Lower lobe of right lung (tissue), 2 donors: ENCODE measurements at regions not wholly inside any gene's neighbourhood (a gene's known extent, or its start where the extent isn't known, plus 50 kb on each side); places are given as distances from the start of the nearest gene placed in this dataset.

Experiments used
- ATAC-seq, 2 donors: fragments of 200-7000 bp; cut with Tn5 transposase; one replicate each; pipeline ENCODE4 v1.9.1; 2020 to 2022; ENCODE audit warnings: mild to moderate bottlenecking in 2 of 2, moderate library complexity in 2 of 2
- DNase-seq: peaks from one replicate; pipeline ENCODE4 v3.0.0-alpha.2; 2020
- H3K27ac ChIP-seq: fragments of 200-600 bp; one replicate; pipeline ENCODE4 v1.8.0; 2022
- H3K27me3 ChIP-seq: fragments of 200-600 bp; one replicate; pipeline ENCODE4 v1.8.0; 2022; ENCODE audit warnings: low read depth
- H3K36me3 ChIP-seq: fragments of 200-600 bp; one replicate; pipeline ENCODE4 v1.8.0; 2022; ENCODE audit warnings: mild to moderate bottlenecking
- H3K4me1 ChIP-seq: fragments of 200-600 bp; one replicate; pipeline ENCODE4 v1.8.0; 2022
- H3K4me3 ChIP-seq: fragments of 200-600 bp; one replicate; pipeline ENCODE4 v1.8.0; 2022; ENCODE audit warnings: mild to moderate bottlenecking
- H3K9me3 ChIP-seq: fragments of 200-600 bp; one replicate; pipeline ENCODE4 v1.8.0; 2022
- CTCF ChIP-seq: fragments of 200-600 bp; IDR thresholded peaks from one replicate; pipeline ENCODE4 v1.8.0; 2022; ENCODE audit warnings: antibody characterized with exemption, mild to moderate bottlenecking
- intact Hi-C: fragments of 100-400 bp; cut with DNase I; formaldehyde crosslinking; loops from one replicate; pipeline ENCODE4 v1.11.0; 2022
- donor health status: DM: no; HTN: yes; CAD: no; lungs with severe emphysema.

GRCh38 chr5:85906460-85906859 lies 711.3 kb upstream of the COX7C start:
- Histone ChIP-seq H3K27me3 (no peaks in the 10 kb centered on the region), H3K27ac (no peak overlapping the region), H3K4me3 (no peak overlapping the region), H3K9me3 (no peaks in the 10 kb centered on the region), H3K4me1 (no peaks in the 10 kb centered on the region), H3K36me3 (no peaks in the 10 kb centered on the region)
- intact Hi-C loops: no loop called here
- DNase-seq (no peak), ATAC-seq (no peak)
- TF ChIP-seq CTCF: no peak

- intact Hi-C loops: no loop called here
- Histone ChIP-seq H3K4me1 (no peaks in the 10 kb centered on the region), H3K9me3 (no peaks in the 10 kb centered on the region), H3K27me3 (no peaks in the 10 kb centered on the region), H3K4me3 (no peak overlapping the region), H3K27ac (no peak overlapping the region), H3K36me3 (no peaks in the 10 kb centered on the region)
- ATAC-seq: no peak
- no peak for DNase-seq
- no peak for TF ChIP-seq CTCF
These were observed 707.4 kb upstream of the COX7C start for GRCh38 chr5:85910335-85910734.

GRCh38 chr5:85920984-85921383 lies 696.8 kb upstream of the COX7C start:
- DNase-seq (no peak), ATAC-seq (no peak)
- Histone ChIP-seq H3K27me3 (no peaks in the 10 kb centered on the region), H3K4me1 (no peaks in the 10 kb centered on the region), H3K27ac (no peak overlapping the region), H3K4me3 (no peak overlapping the region), H3K9me3 (peaks cover 4% of the 10 kb centered on the region), H3K36me3 (no peaks in the 10 kb centered on the region)
- intact Hi-C loops: no loop called here
- no peak for TF ChIP-seq CTCF

GRCh38 chr5:85921590-85921989 lies 696.2 kb upstream of the COX7C start:
- peaks cover 6% of the 10 kb centered on the region for H3K9me3 ChIP-seq
- ATAC-seq (no peak), DNase-seq (no peak)
- no peak overlapping the region for H3K27ac ChIP-seq
- TF ChIP-seq CTCF: no peak
- no peaks in the 10 kb centered on the region for H3K36me3 ChIP-seq
- no peaks in the 10 kb centered on the region for H3K4me1 ChIP-seq
- H3K27me3 ChIP-seq: no peaks in the 10 kb centered on the region
- no peak overlapping the region for H3K4me3 ChIP-seq
- intact Hi-C loops: no loop called here

GRCh38 chr5:85927632-85928031 lies 690.1 kb upstream of the COX7C start:
- ATAC-seq: no peak

More at GRCh38 chr5:85927632-85928031, 690.1 kb upstream of the COX7C start:
- no peak overlapping the region for H3K4me3 ChIP-seq
- peaks cover 6% of the 10 kb centered on the region for H3K9me3 ChIP-seq
- H3K27ac ChIP-seq: no peak overlapping the region
- intact Hi-C loops: no loop called here
- no peak for TF ChIP-seq CTCF
- H3K4me1 ChIP-seq: no peaks in the 10 kb centered on the region
- no peaks in the 10 kb centered on the region for H3K36me3 ChIP-seq
- no peak for DNase-seq
- no peaks in the 10 kb centered on the region for H3K27me3 ChIP-seq
